GM23338 (cell line): ENCODE measurements at regions not wholly inside any gene's neighbourhood (a gene's known extent, or its start where the extent isn't known, plus 50 kb on each side); places are given as distances from the start of the nearest gene placed in this dataset.

Experiments
- ATAC-seq: fragments of 200-7000 bp; cut with Tn5 transposase; 3 replicates; pipeline ENCODE4 v1.9.1; 2020
- DNase-seq: peaks from one replicate; pipeline ENCODE4 v3.0.0-alpha.2; 2015; ENCODE audit warnings: low spot score
- H2AFZ ChIP-seq: fragments of 200-600 bp; sonication (generic); 2 replicates; pipeline ENCODE4 v1.8.0; 2016; ENCODE audit warnings: antibody characterized with exemption, mild to moderate bottlenecking, moderate library complexity
- H3F3A ChIP-seq: fragments of 200-600 bp; sonication (generic); replicated peaks from 2 replicates; pipeline ENCODE4 v1.8.0; 2017; ENCODE audit warnings: antibody characterized with exemption, mixed run types, low read depth
- H3K27ac ChIP-seq: fragments of 200-600 bp; sonication (generic); 2 replicates; pipeline ENCODE4 v1.6.1; 2016; ENCODE audit warnings: low read depth
- H3K27me3 ChIP-seq: fragments of 200-600 bp; sonication (generic); 2 replicates; pipeline ENCODE4 v1.8.0; 2016; ENCODE audit warnings: mild to moderate bottlenecking, mixed run types, moderate library complexity; ENCODE audit not compliant: insufficient read depth
- H3K36me3 ChIP-seq: fragments of 200-600 bp; sonication (generic); 2 replicates; pipeline ENCODE4 v1.8.0; 2016; ENCODE audit warnings: mild to moderate bottlenecking; ENCODE audit not compliant: insufficient read depth
- H3K4me1 ChIP-seq: fragments of 200-600 bp; sonication (generic); 2 replicates; pipeline ENCODE4 v1.8.0; 2016; ENCODE audit warnings: mild to moderate bottlenecking, moderate library complexity; ENCODE audit not compliant: insufficient read depth
- H3K4me2 ChIP-seq: fragments of 200-600 bp; sonication (generic); 2 replicates; pipeline ENCODE4 v1.7.1; 2017; ENCODE audit warnings: mixed run types
- H3K4me3 ChIP-seq: fragments of 200-600 bp; sonication (generic); 2 replicates; pipeline ENCODE4 v1.6.1; 2016; ENCODE audit warnings: mixed run types
- H3K79me2 ChIP-seq: fragments of 200-600 bp; sonication (generic); replicated peaks from 2 replicates; pipeline ENCODE4 v1.8.0; 2017; ENCODE audit warnings: mild to moderate bottlenecking; ENCODE audit not compliant: insufficient read depth
- H3K9me2 ChIP-seq: fragments of 200-600 bp; sonication (generic); 2 replicates; pipeline ENCODE4 v1.8.0; 2017; ENCODE audit not compliant: insufficient read depth
- H4K20me1 ChIP-seq: fragments of 200-600 bp; sonication (generic); replicated peaks from 2 replicates; pipeline ENCODE4 v1.8.0; 2017; ENCODE audit warnings: mild to moderate bottlenecking; ENCODE audit not compliant: insufficient read depth
- H3K27ac Mint-ChIP-seq: 2 replicates; pipeline ENCODE4 v1.8.0; 2020; ENCODE audit warnings: inconsistent platforms, mild to moderate bottlenecking, moderate library complexity, mixed read lengths
- H3K27me3 Mint-ChIP-seq: 3 replicates; pipeline ENCODE4 v1.8.0; 2022; ENCODE audit warnings: low read depth, mild to moderate bottlenecking, moderate library complexity, mixed read lengths, inconsistent platforms; ENCODE audit not compliant: insufficient read depth, poor library complexity
- H3K36me3 Mint-ChIP-seq: 3 replicates; pipeline ENCODE4 v1.8.0; 2021; ENCODE audit warnings: low read depth, mild to moderate bottlenecking, inconsistent platforms, moderate library complexity, mixed read lengths
- H3K4me1 Mint-ChIP-seq: 3 replicates; pipeline ENCODE4 v1.8.0; 2020; ENCODE audit warnings: mild to moderate bottlenecking, inconsistent platforms, mixed read lengths
- H3K4me3 Mint-ChIP-seq: 3 replicates; pipeline ENCODE4 v1.8.0; 2021; ENCODE audit warnings: moderate library complexity, mild to moderate bottlenecking, inconsistent platforms, mixed read lengths
- H3K9me3 Mint-ChIP-seq: 3 replicates; pipeline ENCODE4 v1.8.0; 2020; ENCODE audit warnings: moderate library complexity, mild to moderate bottlenecking, inconsistent platforms, mixed read lengths
- CREB1 ChIP-seq: fragments of 250-450 bp; sonication (Bioruptor Pico); IDR thresholded peaks from 2 replicates; pipeline ENCODE4 v1.5.0; 2020; ENCODE audit warnings: low read depth, mild to moderate bottlenecking, moderate library complexity
- CTCF ChIP-seq, 2 experiments: fragments of 200-600 bp in 1 of 2; sonication (generic) in 1 of 2; conservative IDR thresholded peaks; 2 replicates each; pipeline versions ENCODE4 v1.5.1 to v1.6.1; 2016 to 2017; ENCODE audit warnings: antibody characterized with exemption in 2 of 2, low read depth in 2 of 2, mild to moderate bottlenecking in 2 of 2, moderate library complexity in 1 of 2
- ETS1 ChIP-seq: IDR thresholded peaks from 2 replicates; pipeline ENCODE4 v1.6.1; 2016; ENCODE audit warnings: antibody characterized with exemption
- EZH2 ChIP-seq: fragments of 200-600 bp; sonication (generic); IDR thresholded peaks from one replicate; pipeline ENCODE4 v1.8.0; 2017; ENCODE audit warnings: antibody characterized with exemption, mild to moderate bottlenecking, low read depth; ENCODE audit not compliant: unreplicated experiment
- EZH2phosphoT487 ChIP-seq: fragments of 200-600 bp; sonication (generic); IDR thresholded peaks from one replicate; pipeline ENCODE4 v1.8.1; 2018; ENCODE audit warnings: antibody characterized with exemption; ENCODE audit not compliant: unreplicated experiment
- JUNB ChIP-seq: IDR thresholded peaks from one replicate; pipeline ENCODE4 v1.6.1; 2016; ENCODE audit warnings: antibody characterized with exemption; ENCODE audit not compliant: unreplicated experiment
- NANOG ChIP-seq: IDR thresholded peaks from 2 replicates; pipeline ENCODE4 v1.6.1; 2016; ENCODE audit warnings: antibody characterized with exemption, borderline replicate concordance
- POLR2AphosphoS5 ChIP-seq: IDR thresholded peaks from 2 replicates; pipeline ENCODE4 v1.6.1; 2016; ENCODE audit warnings: antibody characterized with exemption, low read depth
- REST ChIP-seq: IDR thresholded peaks from one replicate; pipeline ENCODE4 v1.6.1; 2018; ENCODE audit warnings: antibody characterized with exemption; ENCODE audit not compliant: unreplicated experiment
- STAT1 ChIP-seq: IDR thresholded peaks from one replicate; pipeline ENCODE4 v1.6.1; 2016; ENCODE audit warnings: antibody characterized with exemption; ENCODE audit not compliant: unreplicated experiment
- ZNF114 ChIP-seq: fragments of 250-450 bp; sonication (Bioruptor Pico); IDR thresholded peaks from 2 replicates; pipeline ENCODE4 v1.5.0; 2020; ENCODE audit warnings: mild to moderate bottlenecking, moderate library complexity
- ZNF331 ChIP-seq: fragments of 250-450 bp; sonication (Bioruptor Pico); IDR thresholded peaks from 2 replicates; pipeline ENCODE4 v1.5.0; 2020; ENCODE audit warnings: low read depth, mild to moderate bottlenecking, moderate library complexity
- ZNF462 ChIP-seq: fragments of 250-450 bp; sonication (Bioruptor Pico); IDR thresholded peaks from 2 replicates; pipeline ENCODE4 v1.5.0; 2020; ENCODE audit warnings: mild to moderate bottlenecking, moderate library complexity

- no peaks in the 10 kb centered on the region for H3K9me3 Mint-ChIP-seq
- H4K20me1 ChIP-seq, result no peaks in the 10 kb centered on the region
- no peak overlapping the region for H3K4me3 Mint-ChIP-seq
- H3K27me3 ChIP-seq, result no peaks in the 10 kb centered on the region
- DNase-seq (no peak), ATAC-seq (no peak)
- H3K4me1 ChIP-seq, result peaks cover 5% of the 10 kb centered on the region; the same call in 1 of the 2 replicates
- H3K9me2 ChIP-seq, result no peaks in the 10 kb centered on the region
- H3K4me1 Mint-ChIP-seq, result peaks cover 2% of the 10 kb centered on the region; the same call in 1 of the 3 replicates
- H3K27me3 Mint-ChIP-seq, result no peaks in the 10 kb centered on the region
- H3K27ac ChIP-seq, result no peak overlapping the region
- no peak for TF ChIP-seq ZNF331 (CRISPR knock-in tag)
- no peak for TF ChIP-seq ETS1
- TF ChIP-seq POLR2AphosphoS5, result no peak
- no peak for TF ChIP-seq EZH2phosphoT487
- no peak for TF ChIP-seq STAT1
- TF ChIP-seq JUNB, result no peak
- no peak for TF ChIP-seq ZNF114 (CRISPR knock-in tag)
- TF ChIP-seq EZH2, result no peak
- no peak for TF ChIP-seq CTCF (conservative IDR thresholded peaks at IDR 0.05; ENCODE audit: low read depth in 2 of 2)
- TF ChIP-seq NANOG, result no peak
- TF ChIP-seq CREB1 (CRISPR knock-in tag), result no peak
- no peak for TF ChIP-seq REST
- no peak for TF ChIP-seq ZNF462
- no peaks in the 10 kb centered on the region for H3K36me3 Mint-ChIP-seq
- H3K36me3 ChIP-seq, result no peaks in the 10 kb centered on the region
- no peak overlapping the region for H3K4me3 ChIP-seq
- H2AFZ ChIP-seq, result no peak overlapping the region
- H3K4me2 ChIP-seq, result no peak overlapping the region
- no peak overlapping the region for H3K27ac Mint-ChIP-seq
- H3K79me2 ChIP-seq, result no peaks in the 10 kb centered on the region
- no peaks in the 10 kb centered on the region for H3F3A ChIP-seq
Observed at GRCh38 chr2:185895828-185896693, 157.5 kb downstream of the FSIP2 start.
